Peyer's patch (tissue), 4 donors: ENCODE measurements at regions not wholly inside any gene's neighbourhood (a gene's known extent, or its start where the extent isn't known, plus 50 kb on each side); places are given as distances from the start of the nearest gene placed in this dataset.
A peak's percentile ranks its signal among the peaks of the same experiment; 100 is the strongest.

Experiments
- DNase-seq, 3 donors: peaks; one replicate each; pipeline ENCODE4 v3.0.0-alpha.2; 2017 to 2019
- H3K27ac ChIP-seq, 4 donors: fragments of 200-600 bp; sonication (generic); one replicate each; pipeline ENCODE4 v1.5.1; 2016 to 2019
- H3K27me3 ChIP-seq, 2 donors: fragments of 200-600 bp; sonication (generic); one replicate each; pipeline ENCODE4 v1.5.1; 2019
- H3K36me3 ChIP-seq, 3 donors: fragments of 200-600 bp; sonication (generic); one replicate each; pipeline ENCODE4 v1.5.1; 2016 to 2019
- H3K4me1 ChIP-seq, 4 donors: fragments of 200-600 bp; sonication (generic); one replicate each; pipeline ENCODE4 v1.5.1; 2016 to 2019
- H3K4me3 ChIP-seq, 4 donors: fragments of 200-600 bp; sonication (generic); 1 replicate in 3 of 4; 2 replicates in 1 of 4; pipeline ENCODE4 v1.5.1; 2016 to 2019; ENCODE audit warnings: mild to moderate bottlenecking in 1 of 4
- H3K9me3 ChIP-seq, 4 donors: fragments of 200-600 bp; sonication (generic); one replicate each; pipeline ENCODE4 v1.5.1; 2016 to 2019; ENCODE audit warnings: mild to moderate bottlenecking in 1 of 4
- POLR2A ChIP-seq, 2 donors: fragments of 450-650 bp; IDR thresholded peaks; one replicate each; pipeline ENCODE4 v1.5.1; 2017; ENCODE audit warnings: antibody characterized with exemption in 2 of 2, mild to moderate bottlenecking in 2 of 2, moderate library complexity in 2 of 2
- TF ChIP-seq, protein P1 (sequence below), 6 experiments: fragments of 450-650 bp in 4 of 6; fragments of 200-600 bp in 2 of 6; sonication (generic) in 1 of 6; IDR thresholded peaks; one replicate each; pipeline ENCODE4 v1.5.1; 2017 to 2019; ENCODE audit warnings: antibody characterized with exemption in 6 of 6, mild to moderate bottlenecking in 3 of 6, moderate library complexity in 1 of 6

DNA sequence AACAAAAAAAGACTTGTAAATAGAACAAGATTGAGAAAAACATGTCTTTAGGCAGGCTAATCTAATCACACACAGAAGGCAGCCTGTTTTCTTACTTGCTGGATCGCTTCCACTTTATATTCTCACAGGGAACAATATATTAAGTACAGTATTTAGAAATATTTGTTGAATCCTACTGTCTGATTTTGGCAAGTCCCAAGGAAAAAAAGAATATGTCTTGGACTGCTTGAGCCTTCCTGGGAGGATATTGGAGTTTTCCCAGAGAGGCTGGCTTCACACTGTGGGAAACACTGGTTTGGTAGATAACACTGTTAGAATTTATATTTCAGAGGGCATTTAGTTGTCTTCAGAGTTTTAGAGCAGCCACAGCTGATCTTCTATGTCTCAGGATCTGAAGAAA, 229.7 kb downstream of the PRL start:
- DNase-seq, result no peak
- Histone ChIP-seq H3K4me3 (no peak overlapping the region), H3K27me3 (no peaks in the 10 kb centered on the region), H3K9me3 (no peaks in the 10 kb centered on the region), H3K36me3 (no peaks in the 10 kb centered on the region), H3K27ac (no peak overlapping the region), H3K4me1 (no peaks in the 10 kb centered on the region)
- TF ChIP-seq, protein P1, sequence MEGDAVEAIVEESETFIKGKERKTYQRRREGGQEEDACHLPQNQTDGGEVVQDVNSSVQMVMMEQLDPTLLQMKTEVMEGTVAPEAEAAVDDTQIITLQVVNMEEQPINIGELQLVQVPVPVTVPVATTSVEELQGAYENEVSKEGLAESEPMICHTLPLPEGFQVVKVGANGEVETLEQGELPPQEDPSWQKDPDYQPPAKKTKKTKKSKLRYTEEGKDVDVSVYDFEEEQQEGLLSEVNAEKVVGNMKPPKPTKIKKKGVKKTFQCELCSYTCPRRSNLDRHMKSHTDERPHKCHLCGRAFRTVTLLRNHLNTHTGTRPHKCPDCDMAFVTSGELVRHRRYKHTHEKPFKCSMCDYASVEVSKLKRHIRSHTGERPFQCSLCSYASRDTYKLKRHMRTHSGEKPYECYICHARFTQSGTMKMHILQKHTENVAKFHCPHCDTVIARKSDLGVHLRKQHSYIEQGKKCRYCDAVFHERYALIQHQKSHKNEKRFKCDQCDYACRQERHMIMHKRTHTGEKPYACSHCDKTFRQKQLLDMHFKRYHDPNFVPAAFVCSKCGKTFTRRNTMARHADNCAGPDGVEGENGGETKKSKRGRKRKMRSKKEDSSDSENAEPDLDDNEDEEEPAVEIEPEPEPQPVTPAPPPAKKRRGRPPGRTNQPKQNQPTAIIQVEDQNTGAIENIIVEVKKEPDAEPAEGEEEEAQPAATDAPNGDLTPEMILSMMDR (IDR thresholded peaks at IDR 0.05), result no peak
- TF ChIP-seq POLR2A (IDR thresholded peaks at IDR 0.05), result no peak

DNA sequence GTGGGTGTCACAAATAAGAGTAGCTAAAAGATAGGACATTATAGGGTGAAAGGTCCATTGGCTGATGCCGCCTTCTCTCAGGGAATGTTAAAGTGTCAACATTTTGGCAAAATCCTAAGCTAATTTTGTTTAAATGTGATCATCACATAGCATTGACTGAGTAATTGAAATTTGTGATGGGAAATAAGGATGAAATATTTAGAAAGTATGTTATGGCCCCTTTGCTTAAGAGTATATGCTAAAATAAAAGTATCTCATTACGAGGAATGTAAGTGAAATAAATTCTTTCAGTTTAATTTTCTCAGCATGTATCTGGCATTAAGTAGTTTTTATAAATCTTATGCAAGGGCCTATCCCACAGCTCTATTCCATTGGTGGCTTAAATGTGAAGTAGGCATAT, 229.2 kb downstream of the PRL start:
- Histone ChIP-seq H3K4me1 (no peaks in the 10 kb centered on the region), H3K4me3 (no peak overlapping the region), H3K36me3 (no peaks in the 10 kb centered on the region), H3K27me3 (no peaks in the 10 kb centered on the region), H3K27ac (no peak overlapping the region), H3K9me3 (no peaks in the 10 kb centered on the region)
- no peak for DNase-seq
- TF ChIP-seq, protein P1 (IDR thresholded peaks at IDR 0.05), result no peak
- no peak for TF ChIP-seq POLR2A (IDR thresholded peaks at IDR 0.05)

GRCh38 chr6:22068561-22069305, 228.1 kb downstream of the PRL start:
- TF ChIP-seq POLR2A (IDR thresholded peaks at IDR 0.05), result no peak
- TF ChIP-seq, protein P1 (IDR thresholded peaks at IDR 0.05), result no peak
- H3K4me1 ChIP-seq, result no peaks in the 10 kb centered on the region
- H3K9me3 ChIP-seq, result no peaks in the 10 kb centered on the region
- no peak overlapping the region for H3K27ac ChIP-seq
- H3K4me3 ChIP-seq, result no peak overlapping the region
- no peaks in the 10 kb centered on the region for H3K36me3 ChIP-seq
- no peak for DNase-seq
- no peaks in the 10 kb centered on the region for H3K27me3 ChIP-seq

- Histone ChIP-seq H3K27ac (no peak overlapping the region), H3K4me1 (no peaks in the 10 kb centered on the region), H3K36me3 (no peaks in the 10 kb centered on the region), H3K27me3 (no peaks in the 10 kb centered on the region), H3K9me3 (no peaks in the 10 kb centered on the region), H3K4me3 (no peak overlapping the region)
- no peak for DNase-seq
- TF ChIP-seq POLR2A (IDR thresholded peaks at IDR 0.05), result no peak
- TF ChIP-seq, protein P1 (IDR thresholded peaks at IDR 0.05), result no peak
Observed at GRCh38 chr6:22069306-22069800, 227.5 kb downstream of the PRL start.

DNA sequence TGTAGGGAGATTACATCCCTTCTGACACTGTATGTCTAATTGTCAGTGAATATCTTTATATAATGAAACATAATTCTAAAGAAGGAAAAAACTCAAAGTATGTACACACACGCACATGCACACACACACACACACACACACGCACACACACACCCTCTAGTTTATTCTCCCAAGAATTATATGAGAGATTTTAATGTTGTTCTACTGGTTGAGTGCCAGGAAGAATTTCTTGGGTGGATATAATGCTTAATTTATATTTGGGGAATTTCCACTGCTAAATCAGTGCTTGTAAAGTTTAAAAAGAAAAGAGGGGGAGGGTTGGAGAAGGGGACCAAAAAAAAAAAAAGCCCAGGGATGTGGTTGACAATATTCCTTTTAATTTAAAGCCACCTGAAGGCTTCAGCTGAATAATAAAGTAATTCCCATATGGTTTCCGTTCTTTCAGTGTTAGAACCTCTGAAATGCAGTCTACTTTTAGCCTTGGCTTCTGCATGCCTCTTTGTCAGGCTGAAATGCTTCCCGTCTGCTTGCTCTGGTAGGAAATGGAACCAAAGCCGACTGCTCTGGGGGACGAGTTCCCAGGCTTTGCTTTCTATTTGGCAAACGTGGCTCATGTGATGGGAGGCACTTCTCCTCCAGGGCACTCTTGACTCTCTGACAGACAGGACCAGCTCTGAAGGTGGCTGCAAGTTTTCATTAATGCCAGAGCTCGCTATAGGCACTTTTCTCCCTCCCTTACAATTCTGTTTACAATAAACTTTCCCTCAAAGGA, 225.4 kb downstream of the PRL start:
- H3K4me1 ChIP-seq, result no peaks in the 10 kb centered on the region
- peak overlapping the region in 3 of 4 donors; percentile 17 to 27 (median 25) for H3K27ac ChIP-seq
- no peaks in the 10 kb centered on the region for H3K9me3 ChIP-seq
- TF ChIP-seq, protein P1 (IDR thresholded peaks at IDR 0.05), result no peak
- no peak for TF ChIP-seq POLR2A (IDR thresholded peaks at IDR 0.05)
- no peaks in the 10 kb centered on the region for H3K36me3 ChIP-seq
- no peak for DNase-seq
- H3K4me3 ChIP-seq, result no peak overlapping the region
- no peaks in the 10 kb centered on the region for H3K27me3 ChIP-seq
